ENCODE measurements at regions not wholly inside any gene's neighbourhood (a gene's known extent, or its start where the extent isn't known, plus 50 kb on each side); places are given as distances from the start of the nearest gene placed in this dataset.

DNA sequence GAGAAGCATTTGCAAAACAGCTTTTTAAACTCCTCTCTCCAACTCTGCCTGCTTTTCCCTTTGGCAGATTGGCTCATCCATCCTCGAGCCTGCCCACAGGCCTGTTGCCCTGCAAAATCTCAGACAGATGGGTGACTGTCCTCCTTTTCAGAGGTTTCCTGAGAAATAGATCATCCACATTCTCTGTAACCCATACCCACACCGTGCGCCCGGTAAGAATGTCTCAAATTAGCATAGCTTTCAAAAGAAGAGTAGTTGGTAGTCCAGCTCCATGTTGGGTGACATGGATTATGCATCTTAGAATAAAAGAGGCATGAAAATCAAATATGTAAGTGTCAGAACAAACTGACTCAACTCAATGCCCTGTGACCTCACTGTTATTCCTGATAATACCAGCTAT, 457.9 kb downstream of the TSN start:
- Histone ChIP-seq H3F3A (ENCODE audit: control insufficient read depth, insufficient read depth) (no peaks in the 10 kb centered on the region), H3K4me1 (ENCODE audit: control insufficient read depth, low read length) (no peaks in the 10 kb centered on the region), H3K27ac (ENCODE audit: low read depth, low read length) (no peak overlapping the region), H4K20me1 (ENCODE audit: control insufficient read depth, insufficient read depth, low read depth, low read length) (no peaks in the 10 kb centered on the region), H3K27me3 (ENCODE audit: control insufficient read depth, low read length) (no peaks in the 10 kb centered on the region), H3K4me3 (ENCODE audit: low read length) (no peak overlapping the region), H3K79me2 (ENCODE audit: control insufficient read depth, low read length) (no peaks in the 10 kb centered on the region), H3K36me3 (ENCODE audit: control insufficient read depth, low read length) (no peaks in the 10 kb centered on the region), H3K9me2 (replicated peaks; ENCODE audit: control insufficient read depth, low read length) (no peaks in the 10 kb centered on the region; the same call in 1 of the 2 replicates), H3K4me2 (ENCODE audit: low read length) (no peak overlapping the region), H3K9me3 (ENCODE audit: control insufficient read depth, insufficient read depth, low read length) (no peaks in the 10 kb centered on the region)
- TF ChIP-seq, protein P1, sequence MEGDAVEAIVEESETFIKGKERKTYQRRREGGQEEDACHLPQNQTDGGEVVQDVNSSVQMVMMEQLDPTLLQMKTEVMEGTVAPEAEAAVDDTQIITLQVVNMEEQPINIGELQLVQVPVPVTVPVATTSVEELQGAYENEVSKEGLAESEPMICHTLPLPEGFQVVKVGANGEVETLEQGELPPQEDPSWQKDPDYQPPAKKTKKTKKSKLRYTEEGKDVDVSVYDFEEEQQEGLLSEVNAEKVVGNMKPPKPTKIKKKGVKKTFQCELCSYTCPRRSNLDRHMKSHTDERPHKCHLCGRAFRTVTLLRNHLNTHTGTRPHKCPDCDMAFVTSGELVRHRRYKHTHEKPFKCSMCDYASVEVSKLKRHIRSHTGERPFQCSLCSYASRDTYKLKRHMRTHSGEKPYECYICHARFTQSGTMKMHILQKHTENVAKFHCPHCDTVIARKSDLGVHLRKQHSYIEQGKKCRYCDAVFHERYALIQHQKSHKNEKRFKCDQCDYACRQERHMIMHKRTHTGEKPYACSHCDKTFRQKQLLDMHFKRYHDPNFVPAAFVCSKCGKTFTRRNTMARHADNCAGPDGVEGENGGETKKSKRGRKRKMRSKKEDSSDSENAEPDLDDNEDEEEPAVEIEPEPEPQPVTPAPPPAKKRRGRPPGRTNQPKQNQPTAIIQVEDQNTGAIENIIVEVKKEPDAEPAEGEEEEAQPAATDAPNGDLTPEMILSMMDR (IDR thresholded peaks at IDR 0.05; ENCODE audit: low read depth, low read length, poor library complexity, severe bottlenecking) = no peak
- no peak for TF ChIP-seq EZH2phosphoT487 (IDR thresholded peaks at IDR 0.05; ENCODE audit: borderline replicate concordance, low read length)

DNA sequence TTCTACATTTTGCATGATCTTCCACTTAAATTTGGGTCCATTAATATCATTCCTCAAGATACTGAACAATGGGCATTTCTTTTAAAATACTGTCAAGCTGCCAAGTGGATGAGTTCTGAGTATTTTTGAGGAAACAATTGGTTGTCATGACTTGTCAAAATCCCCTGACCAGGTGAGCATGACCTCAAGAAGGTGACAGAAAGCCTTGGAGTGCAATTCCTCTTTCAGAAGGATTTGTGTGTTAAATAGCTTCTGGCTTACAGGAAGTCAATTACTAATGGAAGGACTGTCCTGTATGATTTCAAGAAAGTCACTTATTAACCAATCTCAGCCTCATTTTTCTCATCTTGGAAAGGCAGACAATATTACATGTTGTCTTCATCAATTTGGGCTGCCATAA, 460.6 kb downstream of the TSN start:
- H3F3A ChIP-seq (ENCODE audit: control insufficient read depth, insufficient read depth) = no peaks in the 10 kb centered on the region
- no peaks in the 10 kb centered on the region for H4K20me1 ChIP-seq (ENCODE audit: control insufficient read depth, insufficient read depth, low read depth, low read length)
- H3K9me2 ChIP-seq (replicated peaks; ENCODE audit: control insufficient read depth, low read length) = no peaks in the 10 kb centered on the region; the same call in 1 of the 2 replicates
- H3K27me3 ChIP-seq (ENCODE audit: control insufficient read depth, low read length) = no peaks in the 10 kb centered on the region
- no peaks in the 10 kb centered on the region for H3K79me2 ChIP-seq (ENCODE audit: control insufficient read depth, low read length)
- no peaks in the 10 kb centered on the region for H3K9me3 ChIP-seq (ENCODE audit: control insufficient read depth, insufficient read depth, low read length)
- no peaks in the 10 kb centered on the region for H3K4me1 ChIP-seq (ENCODE audit: control insufficient read depth, low read length)
- H3K4me2 ChIP-seq (ENCODE audit: low read length) = no peak overlapping the region
- no peak overlapping the region for H3K4me3 ChIP-seq (ENCODE audit: low read length)
- H3K36me3 ChIP-seq (ENCODE audit: control insufficient read depth, low read length) = no peaks in the 10 kb centered on the region
- H3K27ac ChIP-seq (ENCODE audit: low read depth, low read length) = no peak overlapping the region
- TF ChIP-seq, protein P1 (IDR thresholded peaks at IDR 0.05; ENCODE audit: low read depth, low read length, poor library complexity, severe bottlenecking) = no peak
- no peak for TF ChIP-seq EZH2phosphoT487 (IDR thresholded peaks at IDR 0.05; ENCODE audit: borderline replicate concordance, low read length)

DNA sequence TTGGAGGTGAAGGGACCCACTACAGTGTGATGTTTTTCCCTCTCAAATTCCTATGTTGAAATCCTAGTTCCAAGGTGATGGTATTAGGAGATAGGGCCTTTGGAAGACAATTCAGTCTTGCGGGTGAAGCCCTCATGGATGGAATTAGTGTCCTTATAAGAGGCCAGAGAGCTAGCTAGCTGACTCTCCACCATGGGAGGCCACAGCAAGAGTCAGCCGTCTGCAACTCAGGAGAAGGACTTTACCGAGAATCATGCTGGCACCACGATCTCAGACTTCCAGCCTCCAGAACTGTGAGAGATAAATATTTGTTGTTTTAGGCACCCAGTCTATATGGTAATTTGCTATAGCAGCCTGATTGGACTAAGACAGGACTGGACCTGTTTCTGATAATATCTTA, 461.4 kb downstream of the TSN start:
- Histone ChIP-seq H3K9me3 (ENCODE audit: control insufficient read depth, insufficient read depth, low read length) (no peaks in the 10 kb centered on the region), H3K27ac (ENCODE audit: low read depth, low read length) (no peak overlapping the region), H3K79me2 (ENCODE audit: control insufficient read depth, low read length) (no peaks in the 10 kb centered on the region), H3K4me2 (ENCODE audit: low read length) (no peak overlapping the region), H4K20me1 (ENCODE audit: control insufficient read depth, insufficient read depth, low read depth, low read length) (no peaks in the 10 kb centered on the region), H3K36me3 (ENCODE audit: control insufficient read depth, low read length) (no peaks in the 10 kb centered on the region), H3F3A (ENCODE audit: control insufficient read depth, insufficient read depth) (no peaks in the 10 kb centered on the region), H3K4me1 (ENCODE audit: control insufficient read depth, low read length) (no peaks in the 10 kb centered on the region), H3K9me2 (replicated peaks; ENCODE audit: control insufficient read depth, low read length) (no peaks in the 10 kb centered on the region; the same call in 1 of the 2 replicates), H3K4me3 (ENCODE audit: low read length) (no peak overlapping the region), H3K27me3 (ENCODE audit: control insufficient read depth, low read length) (no peaks in the 10 kb centered on the region)
- TF ChIP-seq, protein P1 (IDR thresholded peaks at IDR 0.05; ENCODE audit: low read depth, low read length, poor library complexity, severe bottlenecking) = no peak
- no peak for TF ChIP-seq EZH2phosphoT487 (IDR thresholded peaks at IDR 0.05; ENCODE audit: borderline replicate concordance, low read length)
